GOT3 (cell line): ENCODE measurements at regions not wholly inside any gene's neighbourhood (a gene's known extent, or its start where the extent isn't known, plus 50 kb on each side); places are given as distances from the start of the nearest gene placed in this dataset.
"Not testable (repeated sequence)": the region's sequence is repeated elsewhere in the genome, so short reads cannot be mapped to it uniquely, and the experiment has no call there.

ENCODE experiments used
- DNase-seq: peaks from one replicate; lab custom pipeline; 2025; ENCODE audit warnings: mixed read lengths; lab: John Stamatoyannopoulos, UW

DNA sequence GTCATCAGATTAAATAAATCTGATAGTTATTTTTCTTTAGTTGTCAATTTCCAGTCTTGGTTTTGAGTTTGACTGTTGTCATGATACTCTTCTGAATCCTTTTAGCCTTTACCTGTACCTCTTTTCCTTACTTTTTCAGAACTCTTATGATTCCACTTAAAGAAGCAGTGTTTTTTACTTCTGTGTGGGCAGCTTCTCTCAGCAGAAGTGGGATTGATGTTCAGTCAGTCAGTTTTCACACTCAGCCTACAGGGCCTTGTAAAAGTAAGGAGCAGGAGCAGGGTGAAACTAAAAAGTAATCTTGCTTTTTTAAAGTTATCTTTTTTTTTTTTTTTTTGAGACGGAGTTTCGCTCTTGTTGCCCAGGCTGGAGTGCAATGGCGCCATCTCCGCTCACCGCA lies 75.1 kb downstream of the HAUS1 start:
- DNase-seq, result no peak

- no peak for DNase-seq
These were observed 78.6 kb downstream of the HAUS1 start for GRCh38 chr18:46182633-46183358.

GRCh38 chr18:46184296-46184695 lies 80.1 kb downstream of the HAUS1 start:
- not testable (repeated sequence) for DNase-seq

DNA sequence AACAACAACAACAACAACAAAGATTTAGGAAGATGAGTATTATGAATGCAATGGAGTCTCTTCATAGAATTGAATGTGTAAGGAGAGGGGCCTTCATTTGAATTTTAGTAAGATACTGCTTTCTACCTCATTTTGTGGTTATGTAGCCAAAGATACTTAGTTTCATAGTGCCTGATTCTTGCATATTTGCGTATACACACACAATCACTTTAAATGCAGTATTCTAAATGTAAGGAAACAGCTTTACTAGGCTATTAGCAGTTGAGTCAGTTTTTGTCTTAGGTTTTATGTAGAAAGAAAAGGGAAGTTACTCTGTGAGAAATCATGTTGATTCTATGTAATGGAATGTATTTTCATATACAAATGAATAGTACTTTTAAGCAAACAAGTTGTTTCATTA lies 80.5 kb downstream of the HAUS1 start:
- DNase-seq, result no peak

GRCh38 chr18:46190667-46191066 lies 86.5 kb downstream of the HAUS1 start:
- no peak for DNase-seq

DNA sequence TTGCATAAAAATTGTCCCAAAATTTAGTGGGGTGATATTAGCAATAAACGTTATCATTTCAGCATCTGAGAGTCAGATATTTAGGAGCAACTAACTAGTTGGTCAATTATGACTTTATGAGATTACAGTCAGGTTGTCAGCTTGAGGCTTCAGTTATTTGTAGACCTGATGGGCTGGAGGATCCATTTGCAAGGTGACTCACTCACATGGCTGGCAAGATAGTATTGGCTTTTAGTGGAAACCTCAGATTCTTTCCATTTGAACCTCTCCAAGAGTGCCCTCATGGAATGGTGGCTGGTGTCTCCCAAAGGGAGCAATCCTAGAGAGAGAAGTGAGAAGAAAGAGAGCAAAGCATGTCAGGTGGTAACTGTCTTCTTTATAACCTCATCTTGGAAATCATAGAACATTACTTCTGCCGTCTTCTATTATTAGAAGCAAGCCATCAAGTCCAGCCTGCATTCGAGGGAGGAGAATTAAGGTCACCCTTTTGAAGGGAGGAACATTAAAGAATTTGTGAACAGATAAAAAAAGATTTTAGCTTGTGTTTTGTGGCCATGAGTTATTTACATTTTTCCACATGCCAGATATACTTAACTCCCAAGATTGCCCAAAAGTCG lies 92.5 kb downstream of the HAUS1 start:
- no peak for DNase-seq

- DNase-seq, result no peak
These were observed 95.4 kb downstream of the HAUS1 start for GRCh38 chr18:46199515-46200147.

DNA sequence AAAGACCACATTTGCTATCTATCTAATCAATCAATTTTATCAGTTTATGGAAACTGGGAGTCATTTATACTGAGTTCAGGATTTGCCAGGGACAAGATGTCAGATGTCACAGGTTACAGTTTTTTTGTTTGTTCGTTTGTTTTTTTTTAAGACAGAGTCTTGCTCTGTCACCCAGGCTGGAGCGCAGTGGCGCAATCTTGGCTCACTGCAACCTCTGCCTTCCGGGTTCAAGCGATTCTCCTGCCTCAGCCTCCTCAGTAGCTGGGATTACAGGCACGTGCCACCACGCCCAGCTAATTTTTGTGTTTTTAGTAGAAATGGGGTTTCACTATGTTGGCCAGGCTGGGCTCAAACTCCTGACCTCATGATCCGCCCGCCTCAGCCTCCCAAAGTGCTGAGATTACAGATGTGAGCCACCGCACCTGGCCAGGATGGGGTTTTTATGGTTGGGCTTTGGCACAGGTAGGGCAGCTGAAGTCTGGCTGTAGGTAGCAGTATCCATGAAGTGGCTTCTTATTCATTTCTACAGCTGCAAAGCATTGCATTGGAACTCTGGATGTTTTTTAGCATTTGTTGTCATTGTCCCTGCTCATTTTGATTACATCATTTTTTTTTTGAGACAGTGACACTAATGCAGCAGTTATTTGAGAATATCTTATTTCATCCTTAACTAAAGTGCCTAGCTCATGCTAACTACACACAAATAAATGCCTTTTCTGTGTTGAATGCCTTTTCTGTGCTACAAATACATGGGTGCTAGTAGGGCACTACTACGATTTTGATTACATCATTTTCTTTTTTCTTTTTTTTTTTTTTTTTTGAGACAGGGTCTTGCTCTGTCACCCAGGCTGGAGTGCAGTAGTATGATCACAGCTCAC lies 96.2 kb downstream of the HAUS1 start:
- DNase-seq, result not testable (repeated sequence)

GRCh38 chr18:46204143-46204542 lies 100.0 kb downstream of the HAUS1 start:
- DNase-seq, result no peak

DNA sequence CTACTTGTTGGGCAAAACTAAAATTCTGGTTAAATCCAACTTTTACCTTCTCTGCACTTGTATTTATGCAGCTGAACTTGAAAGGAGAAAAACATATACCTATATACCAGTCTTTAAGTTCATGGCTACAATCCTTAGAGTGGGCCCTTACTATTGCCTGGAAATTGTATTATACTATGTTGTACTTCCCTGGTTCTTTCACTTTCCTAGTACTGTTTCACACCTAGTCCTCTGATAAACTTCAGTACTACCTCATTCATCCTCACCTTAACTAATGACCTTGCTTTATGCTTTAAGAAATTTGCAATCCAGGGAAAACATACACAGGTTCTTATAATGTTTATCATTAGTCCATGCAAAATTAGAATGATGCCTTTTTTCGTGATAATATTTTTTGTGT lies 103.8 kb downstream of the HAUS1 start:
- DNase-seq, result no peak

GRCh38 chr18:46209161-46209560 lies 105.0 kb downstream of the HAUS1 start:
- DNase-seq, result no peak

GRCh38 chr18:46211816-46212215 lies 107.6 kb downstream of the HAUS1 start:
- DNase-seq, result no peak

- no peak for DNase-seq
These were observed 108.2 kb downstream of the HAUS1 start for GRCh38 chr18:46212398-46212797.

GRCh38 chr18:46213295-46213694 lies 109.1 kb downstream of the HAUS1 start:
- no peak for DNase-seq

DNA sequence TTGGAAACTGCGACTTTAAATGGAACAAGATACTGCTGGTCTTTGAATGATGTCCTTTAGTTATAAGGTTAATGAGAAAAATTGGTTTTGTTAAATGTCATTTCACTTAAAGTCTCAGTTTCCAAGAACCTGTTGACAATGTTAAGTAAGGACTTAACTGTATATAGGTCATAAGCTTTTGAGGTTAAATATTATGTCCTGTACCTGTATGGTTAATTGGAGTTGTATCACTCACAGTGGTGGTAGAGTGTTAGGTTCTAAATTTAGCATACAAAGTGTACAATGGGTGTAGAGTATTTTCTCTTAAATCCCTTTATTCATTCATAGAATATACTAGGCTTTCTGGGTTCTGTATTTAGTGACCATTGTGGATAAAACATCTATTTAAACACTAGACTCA lies 110.2 kb downstream of the HAUS1 start:
- DNase-seq, result no peak

GRCh38 chr18:46215902-46216723 lies 111.9 kb downstream of the HAUS1 start:
- DNase-seq, result no peak

GRCh38 chr18:46220116-46220515 lies 115.9 kb downstream of the HAUS1 start:
- DNase-seq, result no peak

GRCh38 chr18:46222093-46222492 lies 117.9 kb downstream of the HAUS1 start:
- no peak for DNase-seq

DNA sequence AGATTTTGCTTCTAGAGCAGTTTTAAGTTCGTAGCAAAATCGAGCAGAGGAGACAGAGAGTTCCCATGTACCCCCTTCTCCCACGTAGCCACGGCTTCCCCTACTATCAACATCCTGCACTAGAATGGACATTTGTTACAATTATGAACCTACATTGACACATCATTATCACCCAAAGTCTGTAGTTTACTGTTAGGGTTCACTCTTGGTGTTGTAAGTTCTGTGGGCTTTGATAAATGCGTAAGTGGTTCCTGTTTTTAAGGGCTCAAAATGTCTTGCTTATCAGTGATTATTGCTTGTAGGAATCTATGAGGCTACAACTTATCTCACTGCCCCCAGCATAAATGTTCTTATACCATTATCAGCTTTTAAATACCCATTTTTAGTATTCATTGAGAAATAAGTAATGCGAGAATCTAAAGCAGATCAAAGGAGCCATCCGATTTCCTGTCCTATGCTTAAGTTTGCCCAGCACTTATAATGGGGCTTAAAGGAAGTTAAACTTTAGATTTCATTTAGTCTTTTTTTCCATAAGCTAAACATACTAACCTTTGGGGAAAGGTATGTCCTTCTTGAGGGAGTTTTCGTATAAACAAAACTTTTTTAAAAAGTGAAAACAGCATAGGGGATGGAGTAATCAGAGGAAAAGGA lies 118.7 kb downstream of the HAUS1 start:
- no peak for DNase-seq

DNA sequence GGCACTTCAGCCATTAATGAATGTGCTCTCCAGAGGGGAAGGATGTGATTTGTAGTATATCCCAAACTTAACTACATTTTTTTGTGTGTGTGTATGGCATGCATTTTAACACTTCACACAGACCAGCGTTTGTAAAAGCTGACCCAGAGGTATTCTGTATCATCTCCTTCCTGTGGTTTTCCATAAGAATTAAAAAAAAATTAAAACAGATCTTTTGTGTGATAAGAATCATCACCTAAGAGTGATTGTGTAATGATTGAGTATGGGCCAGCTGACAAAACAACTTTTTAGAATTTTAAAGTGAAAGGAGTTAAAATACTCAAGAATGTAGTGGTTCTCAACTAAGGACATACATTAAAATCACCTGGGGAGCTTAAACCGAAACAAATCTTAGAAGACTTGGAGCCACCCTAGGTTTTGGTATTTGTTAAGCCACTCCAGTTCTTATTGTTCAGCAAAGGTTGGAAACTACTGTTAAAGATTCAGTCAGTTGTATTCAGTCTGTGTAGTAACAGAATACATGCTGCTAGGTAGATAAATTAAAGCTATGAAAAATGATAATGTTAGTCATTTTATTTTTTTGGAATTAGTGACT lies 120.1 kb downstream of the HAUS1 start:
- DNase-seq, result no peak

DNA sequence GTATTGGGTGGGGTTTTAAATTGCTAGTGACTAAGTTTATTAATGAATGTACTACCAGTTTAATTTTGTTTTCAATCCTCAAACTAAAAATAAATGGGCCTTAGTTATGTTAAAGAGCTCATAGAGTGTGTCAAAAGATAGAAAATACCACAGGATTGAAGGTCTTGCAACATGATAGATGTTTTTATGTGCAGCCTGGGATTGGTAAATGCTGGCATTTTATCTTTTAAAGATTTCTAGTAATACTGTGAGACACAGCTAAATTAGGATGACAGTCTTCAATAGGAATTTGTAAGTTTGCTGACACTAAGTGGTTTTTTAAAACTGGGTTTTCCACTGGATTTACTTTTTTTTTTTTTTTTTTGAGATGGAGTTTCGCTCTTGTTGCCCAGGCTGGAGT lies 122.3 kb downstream of the HAUS1 start:
- no peak for DNase-seq
